Inflammatory macrophage (primary cell): ENCODE measurements at regions not wholly inside any gene's neighbourhood (a gene's known extent, or its start where the extent isn't known, plus 50 kb on each side); places are given as distances from the start of the nearest gene placed in this dataset.
"Not testable (repeated sequence)": the region's sequence is repeated elsewhere in the genome, so short reads cannot be mapped to it uniquely, and the experiment has no call there.

Source experiments
- DNase-seq, 2 donors: peaks; one replicate each; pipeline ENCODE4 v3.0.0-alpha.2; 2020 to 2022

- DNase-seq = not testable (repeated sequence)
Observed at GRCh38 chr14:37712476-37712860, 117.0 kb downstream of the TTC6 start.

GRCh38 chr14:37712976-37713431, 117.6 kb downstream of the TTC6 start:
- no peak for DNase-seq

- DNase-seq = no peak
Observed at GRCh38 chr14:37720131-37720530, 124.7 kb downstream of the TTC6 start.

- no peak for DNase-seq
Observed at GRCh38 chr14:37721976-37722659, 126.7 kb downstream of the TTC6 start.

- no peak for DNase-seq
Observed at GRCh38 chr14:37723515-37723914, 128.1 kb downstream of the TTC6 start.

- no peak for DNase-seq
Observed at GRCh38 chr14:37726708-37727107, 131.3 kb downstream of the TTC6 start.

GRCh38 chr14:37729218-37729617, 133.8 kb downstream of the TTC6 start:
- DNase-seq = no peak

GRCh38 chr14:37731094-37731493, 135.7 kb downstream of the TTC6 start:
- no peak for DNase-seq

GRCh38 chr14:37745657-37746056, 150.2 kb downstream of the TTC6 start:
- no peak for DNase-seq

GRCh38 chr14:37746140-37746832, 150.9 kb downstream of the TTC6 start:
- no peak for DNase-seq

GRCh38 chr14:37753459-37753858, 158.0 kb downstream of the TTC6 start:
- no peak for DNase-seq

- not testable (repeated sequence) for DNase-seq
Observed at GRCh38 chr14:37760275-37760674, 164.8 kb downstream of the TTC6 start.

- DNase-seq = no peak
Observed at GRCh38 chr14:37763266-37763665, 167.8 kb downstream of the TTC6 start.

GRCh38 chr14:37772283-37772682, 176.9 kb downstream of the TTC6 start:
- DNase-seq = not testable (repeated sequence)

- DNase-seq = no peak
Observed at GRCh38 chr14:37776791-37777499, 181.5 kb downstream of the TTC6 start.

- no peak for DNase-seq
Observed at GRCh38 chr14:37778135-37778943, 182.9 kb downstream of the TTC6 start.

- DNase-seq = no peak
Observed at GRCh38 chr14:37779480-37779879, 184.1 kb downstream of the TTC6 start.

- DNase-seq = not testable (repeated sequence)
Observed at GRCh38 chr14:37780731-37781130, 185.3 kb downstream of the TTC6 start.

- not testable (repeated sequence) for DNase-seq
Observed at GRCh38 chr14:37784203-37784826, 188.9 kb downstream of the TTC6 start.

GRCh38 chr14:37784827-37785223, 189.4 kb downstream of the TTC6 start:
- not testable (repeated sequence) for DNase-seq

- DNase-seq = not testable (repeated sequence)
Observed at GRCh38 chr14:37785298-37785697, 189.9 kb downstream of the TTC6 start.

- not testable (repeated sequence) for DNase-seq
Observed at GRCh38 chr14:37786114-37786625, 190.7 kb downstream of the TTC6 start.
